NCI-H1048 (cell line): ENCODE measurements at regions not wholly inside any gene's neighbourhood (a gene's known extent, or its start where the extent isn't known, plus 50 kb on each side); places are given as distances from the start of the nearest gene placed in this dataset.
"Not testable (repeated sequence)": the region's sequence is repeated elsewhere in the genome, so short reads cannot be mapped to it uniquely, and the experiment has no call there.

ENCODE experiments used
- DNase-seq: peaks from one replicate; lab custom pipeline; 2025; lab: John Stamatoyannopoulos, UW

DNA sequence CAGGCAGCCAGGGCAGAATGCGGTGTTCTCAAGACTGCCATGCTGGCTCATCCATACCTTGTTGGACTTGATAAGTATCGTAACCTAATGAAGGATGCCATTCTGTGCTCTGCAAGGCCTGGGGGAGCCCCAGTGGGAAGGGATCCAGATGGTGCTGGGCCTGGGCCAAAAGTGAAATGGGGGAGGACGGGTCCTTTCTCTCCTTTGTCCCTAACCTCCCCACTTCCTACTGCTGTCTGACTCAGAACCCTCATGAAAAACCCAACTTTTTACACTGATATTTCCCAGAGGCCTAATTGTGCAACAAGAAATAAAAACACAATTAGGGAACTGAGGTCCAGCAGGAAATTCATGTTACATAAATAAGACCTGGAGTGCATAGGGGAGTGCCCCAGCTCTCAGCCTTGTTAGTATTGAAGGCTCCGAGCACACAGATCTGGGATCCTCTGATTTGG, 193.7 kb upstream of the SVIL start:
- no peak for DNase-seq

DNA sequence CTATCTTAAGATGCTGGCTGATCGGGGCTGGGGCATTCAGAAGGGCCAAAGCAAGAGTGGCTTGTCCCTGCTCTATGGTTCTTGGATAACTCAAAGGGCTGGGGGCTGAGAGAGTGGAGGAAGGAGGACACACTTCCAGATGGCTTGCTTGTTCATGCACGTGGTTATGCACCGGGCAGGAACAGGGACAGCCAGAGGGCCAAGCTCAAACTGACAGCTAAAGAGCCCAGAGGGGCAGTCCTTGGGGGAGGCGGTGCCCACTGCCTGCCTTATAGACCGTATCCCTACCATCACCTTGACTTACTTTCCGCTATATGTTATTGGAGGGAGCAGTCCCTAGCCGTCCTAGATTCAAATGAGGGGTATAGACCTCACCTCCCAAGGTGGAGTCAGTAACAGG, 192.7 kb upstream of the SVIL start:
- no peak for DNase-seq

DNA sequence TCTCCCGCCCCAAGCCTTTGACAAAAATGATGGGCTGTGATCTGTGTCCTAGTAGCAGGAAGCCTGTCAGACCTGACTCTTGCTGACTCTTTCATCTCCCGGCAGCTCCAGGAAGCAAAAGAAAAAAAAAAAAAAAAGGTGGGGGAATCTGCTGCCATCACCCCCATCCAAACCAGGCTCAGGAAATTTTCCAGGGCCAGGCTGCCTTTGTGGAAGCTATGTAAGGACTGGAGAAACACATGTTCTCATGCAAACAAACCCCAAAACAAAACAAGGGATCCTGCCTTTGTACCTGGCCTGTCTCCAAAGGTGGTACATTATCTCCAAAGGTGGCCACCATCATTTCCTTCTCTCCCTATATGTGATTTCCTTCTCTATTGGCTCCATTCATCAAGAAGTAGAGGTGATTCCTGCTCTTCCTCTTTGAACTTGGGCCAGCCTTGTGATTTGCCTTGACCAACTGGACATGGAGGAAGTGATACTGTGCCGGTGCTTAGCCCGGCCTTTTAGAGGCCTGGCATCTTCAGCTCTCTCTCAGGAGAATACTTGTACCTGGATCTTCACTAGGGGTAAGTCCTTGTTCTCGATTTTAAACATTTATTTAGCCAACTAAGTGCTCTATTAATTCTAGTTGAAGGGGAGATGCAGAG, 192.2 kb upstream of the SVIL start:
- DNase-seq: no peak

DNA sequence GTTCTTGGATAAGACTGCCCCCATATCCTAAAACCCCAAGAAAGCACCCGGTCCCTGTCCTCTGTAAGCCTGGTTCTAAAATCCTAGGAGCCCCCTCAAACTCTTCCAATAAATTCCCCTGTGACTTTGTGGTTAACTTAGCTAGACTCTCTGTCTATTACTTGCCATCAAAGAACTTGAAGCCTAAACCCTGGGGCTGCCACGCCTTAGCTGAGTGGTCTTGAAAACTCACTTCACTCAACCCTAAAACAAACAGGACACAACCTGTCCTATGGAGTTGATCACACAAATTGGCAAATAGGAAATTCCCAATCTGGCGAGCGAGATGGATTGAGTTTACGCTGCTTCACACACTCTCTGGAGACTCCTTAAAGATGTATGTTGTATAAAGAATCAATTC, 191.4 kb upstream of the SVIL start:
- DNase-seq: no peak

DNA sequence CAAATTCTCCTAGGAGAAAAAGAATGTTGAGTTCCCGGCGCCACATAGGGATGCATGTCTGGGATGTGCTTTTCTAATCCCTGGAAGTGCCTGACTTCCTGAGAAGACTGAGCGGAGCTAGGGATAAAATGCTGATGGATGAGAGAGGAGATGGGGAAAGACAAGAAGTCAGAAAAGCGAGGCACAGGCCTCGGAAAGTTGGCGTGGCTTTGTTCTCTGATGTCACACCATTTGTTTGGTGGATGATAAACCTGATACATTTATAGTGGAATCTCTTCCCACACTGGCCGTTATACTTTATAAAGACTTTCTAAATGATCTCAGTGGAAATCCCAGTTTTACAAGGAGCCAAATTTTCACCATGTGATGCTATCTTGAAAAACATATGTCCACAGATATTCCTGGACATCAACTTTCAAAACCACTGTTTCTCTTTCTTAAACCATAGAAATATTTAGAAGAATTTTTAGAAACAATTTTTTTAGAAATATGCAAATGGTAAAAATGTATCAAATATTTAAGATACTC, 188.8 kb upstream of the SVIL start:
- DNase-seq: no peak

DNA sequence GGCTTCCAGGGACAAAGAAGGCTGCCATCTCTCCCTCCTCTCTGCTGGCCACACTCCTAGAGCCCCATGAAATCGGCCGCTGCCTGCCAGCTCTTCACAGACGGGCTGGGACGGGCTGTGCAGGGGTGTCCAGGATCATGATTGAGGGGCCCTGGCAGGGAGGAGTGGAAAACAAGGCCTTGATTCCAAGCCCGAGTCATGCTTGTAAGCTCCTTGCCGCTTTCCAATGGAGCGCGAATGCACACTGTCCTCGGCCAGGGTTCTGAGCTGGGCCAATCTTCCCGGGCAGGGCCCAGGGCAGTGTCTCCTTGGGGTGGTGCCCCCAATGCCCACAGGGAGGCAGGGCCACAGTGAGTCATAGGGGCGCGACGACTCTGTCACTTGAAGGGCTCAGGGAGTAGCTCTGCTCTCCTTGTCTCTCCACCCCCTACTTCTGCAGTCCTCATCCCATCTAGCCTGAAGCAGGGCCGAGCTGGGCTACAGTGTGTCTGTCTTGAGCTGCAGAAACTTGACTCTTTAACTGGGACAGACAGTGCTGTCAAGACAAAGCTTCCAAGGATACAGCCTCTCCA, 186.2 kb upstream of the SVIL start:
- DNase-seq: no peak

DNA sequence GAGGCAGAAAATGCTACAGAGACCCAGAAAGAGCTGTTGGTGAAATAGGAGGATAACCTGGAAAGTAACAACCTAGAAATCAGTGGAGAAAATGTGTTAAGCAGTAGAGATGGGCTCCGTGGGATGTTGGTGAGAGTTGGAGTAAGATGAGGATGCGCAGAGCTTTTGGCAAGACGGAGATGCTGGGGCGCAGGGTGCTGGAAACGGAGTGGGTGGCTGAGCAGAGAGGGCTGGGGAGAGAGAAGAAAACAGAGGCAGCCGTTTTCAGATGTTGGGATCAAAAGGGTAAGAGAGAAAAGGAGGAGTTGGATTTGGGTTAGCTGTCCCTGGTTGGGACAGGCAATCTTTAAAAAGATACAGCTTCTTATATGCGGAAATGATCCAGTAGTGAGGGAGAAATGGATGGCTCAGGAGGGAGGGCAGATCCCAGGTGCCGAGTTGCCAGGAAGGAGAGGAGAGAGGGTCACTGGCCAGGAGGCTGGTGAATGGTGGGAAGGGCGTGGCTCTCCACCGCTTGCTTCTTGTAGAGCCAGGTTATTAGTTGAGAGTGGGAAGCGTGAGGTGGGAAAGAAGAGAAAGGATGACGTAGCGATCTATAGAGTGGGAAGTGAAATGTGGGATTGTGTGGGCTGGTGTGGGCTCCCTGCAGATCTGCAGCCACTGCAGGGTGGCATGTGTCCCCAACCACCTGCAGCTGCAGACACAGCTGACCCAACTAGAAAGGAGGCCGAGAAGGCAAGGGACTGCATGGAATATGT, 182.2 kb upstream of the SVIL start:
- no peak for DNase-seq

DNA sequence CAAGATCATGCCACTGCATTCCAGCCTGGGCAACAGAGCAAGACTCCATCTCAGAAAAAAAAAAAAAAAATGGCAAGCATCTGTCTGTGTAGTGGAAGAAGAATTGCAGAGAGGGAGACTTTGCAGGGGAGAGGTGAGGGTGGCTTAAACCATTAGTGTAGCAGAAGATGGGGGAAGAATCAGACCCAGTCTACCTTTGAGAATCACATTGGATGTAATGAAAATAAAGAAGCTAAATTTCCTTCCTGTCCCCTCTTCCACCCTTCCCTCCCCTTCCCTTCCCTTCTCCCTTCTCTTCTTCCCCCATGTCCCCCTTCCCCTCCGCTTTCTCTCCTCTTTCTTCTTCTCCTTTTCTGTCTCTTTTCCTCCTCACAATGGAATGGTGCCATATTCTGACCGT, 180.8 kb upstream of the SVIL start:
- no peak for DNase-seq

DNA sequence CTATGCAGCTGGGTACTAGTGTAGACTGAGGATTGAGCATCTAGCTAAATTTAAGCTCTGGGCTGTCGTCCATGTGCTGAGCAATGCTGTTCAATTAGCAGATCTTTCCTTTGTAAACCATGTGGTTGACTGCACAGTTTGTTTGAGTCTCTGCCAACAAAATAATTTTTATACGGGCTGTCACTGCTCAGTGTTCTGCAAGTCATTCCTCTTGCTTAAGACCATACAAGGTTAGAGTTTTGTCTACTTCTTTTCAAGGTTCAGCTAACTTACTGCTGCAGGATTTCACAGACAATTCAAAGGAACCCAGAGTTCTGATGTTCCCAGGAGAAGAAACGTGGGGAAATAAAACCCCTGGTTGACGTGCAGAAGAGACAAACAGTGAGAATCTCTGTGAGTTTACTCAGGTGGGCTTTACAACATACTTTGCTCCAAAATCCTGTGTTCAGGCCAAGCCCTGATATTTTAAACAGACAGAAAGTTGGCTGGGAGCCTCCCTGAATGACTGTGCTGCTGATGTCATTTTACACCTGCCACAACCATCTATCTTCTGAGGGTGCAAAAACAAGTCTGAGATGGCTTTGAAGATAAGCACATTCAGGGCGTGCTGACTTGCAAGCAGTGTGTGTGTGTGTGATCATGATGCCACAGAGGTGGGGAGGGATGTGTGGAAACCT, 177.1 kb upstream of the SVIL start:
- no peak for DNase-seq

DNA sequence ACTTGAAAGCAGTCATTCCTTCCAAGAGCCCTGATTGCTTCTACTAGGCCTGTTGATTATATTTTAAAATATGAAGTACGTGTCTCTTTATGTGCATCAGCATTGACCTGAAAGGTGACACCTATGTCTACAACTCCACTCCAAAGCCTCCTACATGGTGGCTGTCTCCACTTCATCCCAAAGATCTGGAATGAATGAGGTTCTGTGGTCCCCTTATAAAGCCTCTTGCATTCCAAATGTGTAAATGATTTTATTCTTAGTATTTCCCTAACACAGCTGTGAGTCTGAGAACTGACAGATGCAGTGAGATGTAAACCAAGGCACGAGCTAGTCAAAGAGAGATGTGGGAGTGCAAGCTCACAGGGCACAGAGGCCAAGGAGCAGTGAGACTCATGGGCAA, 176.0 kb upstream of the SVIL start:
- DNase-seq: no peak

DNA sequence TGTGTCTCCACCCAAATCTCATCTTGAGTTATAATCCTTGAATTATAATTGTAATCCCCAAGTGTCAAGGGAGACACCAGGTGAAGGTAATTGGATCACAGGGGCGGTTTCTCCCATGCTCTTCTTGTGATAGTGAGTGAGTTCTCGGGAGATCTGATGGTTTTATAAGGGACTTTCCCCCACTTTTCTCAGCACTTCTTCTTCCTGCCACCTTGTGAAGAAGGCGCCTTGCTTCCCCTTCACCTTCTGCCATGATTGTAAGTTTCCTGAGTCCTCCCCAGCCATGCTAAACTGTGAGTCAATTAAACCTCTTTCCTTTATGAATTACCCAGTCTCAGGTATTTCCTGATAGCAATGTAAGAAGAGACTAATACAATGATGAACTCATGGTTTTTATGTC, 175.5 kb upstream of the SVIL start:
- DNase-seq: not testable (repeated sequence)

DNA sequence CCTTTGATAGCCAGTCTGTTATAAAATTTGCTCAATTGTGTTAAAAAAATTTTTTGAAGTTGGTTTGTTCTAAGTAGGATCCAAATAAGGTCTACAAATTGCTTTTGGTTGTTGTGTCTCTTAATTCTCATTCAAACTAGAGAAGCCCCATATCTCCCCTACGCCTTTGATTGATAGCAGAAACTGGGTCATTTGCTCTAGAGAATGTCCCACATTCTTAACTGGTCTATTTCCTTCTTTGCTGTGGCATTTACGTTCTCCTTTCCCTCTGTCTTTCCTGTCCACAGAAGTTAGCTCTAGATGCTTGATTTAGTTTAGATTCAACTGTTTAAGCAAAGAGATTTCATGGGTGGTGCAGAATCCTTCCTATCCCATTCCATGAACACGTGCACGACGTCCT, 174.6 kb upstream of the SVIL start:
- DNase-seq: no peak

DNA sequence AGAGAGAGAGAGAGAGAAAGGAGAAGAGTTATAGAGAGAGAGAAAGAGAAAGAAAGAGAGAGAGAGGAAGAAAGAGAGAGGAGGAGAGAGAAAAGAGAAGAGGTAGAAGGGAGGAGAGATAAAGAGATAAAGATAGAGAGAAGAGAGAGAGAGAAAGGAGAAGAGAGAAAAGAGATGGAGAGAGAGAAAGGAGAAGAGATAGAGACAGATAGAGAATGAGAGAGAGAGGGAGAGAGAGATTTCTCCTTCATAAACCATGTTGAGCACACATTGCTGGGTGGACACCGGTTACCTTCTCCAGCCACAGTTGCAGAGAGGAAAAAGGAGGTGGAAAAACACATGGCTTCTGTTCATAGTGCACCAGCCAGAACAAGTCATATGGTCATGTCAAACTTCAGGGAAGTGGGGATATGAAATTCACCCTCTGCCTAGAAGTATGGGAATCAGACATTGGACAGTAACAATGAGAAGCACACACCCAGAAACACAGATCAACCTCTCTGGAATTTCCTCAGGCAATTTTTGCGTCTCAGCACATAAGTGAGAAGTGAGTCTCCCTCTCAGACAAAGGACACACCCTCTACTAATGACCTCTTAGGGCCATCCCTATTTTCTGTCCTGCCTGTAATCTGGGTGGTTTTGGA, 172.5 kb upstream of the SVIL start:
- DNase-seq: no peak

DNA sequence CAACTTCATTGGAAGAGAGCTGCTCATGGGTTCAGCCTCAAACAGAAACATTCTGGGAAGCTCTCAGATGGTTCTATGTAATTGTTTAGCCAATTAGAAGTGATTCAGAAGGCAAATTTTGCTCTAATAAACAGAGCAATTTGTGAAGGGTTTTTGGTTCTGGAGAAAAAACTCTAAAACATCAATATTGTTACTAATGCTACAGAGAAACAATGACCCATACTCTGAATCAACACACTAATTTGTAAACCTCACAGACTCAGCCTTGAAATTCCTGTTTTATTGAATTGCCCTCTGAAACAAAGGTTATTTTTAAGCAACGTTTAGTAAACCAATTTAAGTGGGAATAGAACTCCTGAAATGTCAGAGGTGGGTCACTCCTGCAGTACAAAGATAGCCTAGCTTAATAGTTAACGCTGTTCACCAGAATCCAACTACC, 171.6 kb upstream of the SVIL start:
- DNase-seq: no peak

DNA sequence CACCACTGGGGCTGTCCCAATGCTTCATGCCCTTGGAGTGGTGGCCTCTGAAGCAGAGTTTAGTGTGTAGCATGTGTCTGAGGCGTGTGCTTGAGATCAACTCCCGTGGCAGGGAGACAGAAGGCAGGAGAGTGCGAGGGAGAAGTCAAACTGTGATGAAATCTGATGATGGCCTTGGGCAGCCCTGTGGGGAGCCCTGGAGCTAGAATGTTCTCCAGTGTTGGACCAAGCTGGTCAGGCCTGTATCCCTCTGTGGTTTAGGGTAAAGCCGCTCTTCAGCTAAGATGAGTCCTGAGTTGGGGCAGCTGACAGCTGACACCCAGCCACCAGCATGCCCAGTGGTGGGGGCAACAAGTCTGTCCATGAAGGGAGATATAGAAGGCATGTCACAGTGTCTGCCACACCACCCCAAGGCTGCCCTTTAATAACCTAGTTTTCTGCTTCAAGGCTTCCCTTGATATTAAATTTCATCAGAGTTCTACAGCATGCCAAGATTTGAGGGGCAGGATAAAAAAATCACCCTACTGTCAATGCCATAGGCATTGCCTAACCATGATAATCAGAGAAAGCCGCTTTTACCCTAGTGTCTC, 170.5 kb upstream of the SVIL start:
- DNase-seq: no peak

DNA sequence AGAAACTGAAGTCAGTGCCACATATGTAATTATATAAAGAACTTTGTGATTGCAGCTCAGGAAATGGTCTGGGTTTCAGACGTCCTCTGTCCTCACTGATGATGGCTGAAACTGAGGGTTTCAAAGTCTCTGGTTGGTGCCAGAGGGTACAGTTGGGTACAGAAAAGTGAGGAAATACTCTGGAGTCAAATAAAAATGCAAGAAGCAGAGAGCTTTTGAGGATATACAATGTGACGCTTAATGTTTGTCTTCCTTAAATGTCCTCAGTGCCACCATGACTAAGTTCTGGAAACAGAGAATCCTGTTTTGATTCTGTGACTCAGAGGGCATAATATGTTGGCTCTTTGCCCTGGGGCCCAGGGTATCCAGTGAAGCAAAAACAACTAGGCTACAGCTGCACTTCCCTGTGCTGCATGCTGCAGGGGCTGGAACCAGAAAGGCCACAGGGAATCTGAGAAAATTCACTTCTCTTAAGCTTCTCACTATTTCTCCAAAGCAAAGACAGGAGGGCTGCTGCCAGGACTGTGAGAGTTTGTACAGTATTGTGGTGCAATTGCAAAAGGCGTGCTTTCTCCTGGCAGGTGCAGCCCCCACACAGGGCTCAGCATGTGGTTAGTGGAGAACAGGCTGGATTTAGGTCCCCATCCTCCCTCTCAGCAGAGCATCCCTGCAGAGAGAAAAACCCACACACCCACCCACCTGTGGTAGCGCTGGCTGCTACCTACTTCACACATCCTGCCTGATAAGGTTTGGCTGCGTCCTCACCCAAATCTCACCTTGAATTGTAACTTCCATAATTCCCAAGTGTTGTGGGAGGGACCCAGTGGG, 169.5 kb upstream of the SVIL start:
- DNase-seq: no peak

DNA sequence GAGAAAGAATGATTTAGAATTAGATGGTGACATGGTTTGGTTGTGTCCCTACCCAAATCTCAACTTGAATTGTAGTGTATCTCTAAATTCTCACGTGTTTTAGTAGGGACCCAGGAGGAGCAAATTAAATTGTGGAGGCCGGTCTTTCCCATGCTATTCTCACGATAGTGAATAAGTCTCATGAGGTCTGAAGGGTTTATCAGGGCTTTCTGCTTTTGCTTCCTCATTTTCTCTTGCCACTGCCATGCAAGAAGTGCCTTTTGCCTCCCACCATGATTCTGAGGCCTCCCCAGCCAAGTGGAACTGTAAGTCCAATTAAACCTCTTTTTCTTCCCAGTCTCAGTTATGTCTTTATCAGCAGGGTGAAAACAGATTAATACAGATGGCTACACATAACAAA, 167.4 kb upstream of the SVIL start:
- DNase-seq: no peak

DNA sequence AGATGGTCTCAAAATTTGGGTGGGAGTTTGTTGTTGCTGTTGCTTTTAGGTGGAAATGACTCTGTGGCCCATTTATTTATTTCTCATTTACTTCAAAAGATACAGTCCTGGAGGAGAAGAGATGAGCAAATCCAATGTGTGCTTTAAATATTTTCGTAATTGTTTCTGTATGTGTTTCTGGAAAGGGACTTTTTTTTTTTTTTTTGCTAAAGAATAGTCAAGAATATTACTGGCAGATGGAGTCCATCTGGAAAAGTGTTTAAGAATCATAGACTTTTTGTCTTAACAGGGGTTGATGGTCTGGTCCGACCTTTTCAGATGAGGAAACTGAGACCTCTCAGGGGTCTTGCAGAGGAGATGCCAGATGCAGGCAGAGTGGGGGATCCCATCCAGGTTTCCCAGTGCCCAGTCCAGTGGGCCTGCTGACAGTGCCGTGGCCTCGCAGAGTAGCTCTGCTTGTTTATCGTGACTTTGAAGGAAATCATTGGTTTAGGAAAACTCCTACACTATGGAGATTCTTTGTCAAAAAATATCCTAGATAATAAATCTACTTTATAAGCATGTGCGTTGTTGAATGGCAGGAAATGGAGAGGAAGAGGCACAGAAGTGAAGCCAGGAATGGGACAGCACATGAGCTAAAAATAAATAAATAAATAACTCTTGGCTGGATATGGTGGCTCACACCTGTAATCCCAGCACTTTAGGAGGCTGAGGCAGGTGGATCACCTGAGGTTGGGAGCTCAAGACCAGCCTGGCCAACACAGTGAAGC, 164.3 kb upstream of the SVIL start:
- no peak for DNase-seq

DNA sequence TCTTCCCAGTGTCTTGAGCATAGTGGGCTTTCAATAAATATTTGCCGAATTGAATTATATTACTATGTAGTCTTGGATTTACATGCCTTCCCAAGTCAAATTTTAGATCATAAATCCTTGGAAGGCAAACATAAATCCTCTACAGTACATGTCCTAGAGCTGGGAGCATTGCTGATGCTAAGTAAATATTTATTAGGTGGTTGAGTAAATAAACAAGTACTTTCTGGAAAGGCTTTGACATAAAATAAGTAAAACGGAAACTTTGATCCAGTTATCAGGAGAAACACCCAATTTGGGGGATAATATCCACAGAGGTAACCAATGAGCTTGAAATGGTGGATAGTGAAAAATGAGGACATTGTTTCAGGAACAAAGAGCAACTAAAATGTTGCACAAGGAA, 162.8 kb upstream of the SVIL start:
- DNase-seq: no peak

DNA sequence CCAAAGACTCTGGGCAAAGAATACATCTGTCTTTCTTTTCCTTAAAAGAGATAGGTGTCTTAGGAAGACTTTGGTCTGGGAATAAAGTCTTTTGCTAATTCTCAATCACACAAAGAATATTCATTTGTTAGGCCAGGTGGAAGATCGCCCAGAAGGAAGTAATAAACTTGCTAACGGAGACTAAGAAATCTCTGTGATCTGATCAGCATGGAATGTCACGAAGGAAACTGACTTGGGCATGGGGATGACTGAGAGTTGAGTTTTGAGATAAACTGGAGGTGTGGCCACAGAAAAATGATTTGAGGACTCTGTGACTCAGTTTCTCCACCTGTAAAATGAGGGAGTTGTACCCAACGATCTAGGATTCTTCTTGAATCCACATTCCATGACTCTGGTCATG, 161.1 kb upstream of the SVIL start:
- DNase-seq: no peak
